ENCODE measurements at regions not wholly inside any gene's neighbourhood (a gene's known extent, or its start where the extent isn't known, plus 50 kb on each side); places are given as distances from the start of the nearest gene placed in this dataset.

- TF ChIP-seq YY1 (IDR thresholded peaks at IDR 0.05; ENCODE audit: low read depth) (no peak), TAF1 (IDR thresholded peaks at IDR 0.05; ENCODE audit: low read depth) (no peak), REST (IDR thresholded peaks at IDR 0.05; ENCODE audit: low read depth) (no peak), RAD21 (IDR thresholded peaks at IDR 0.05; ENCODE audit: low read depth) (no peak), EP300 (IDR thresholded peaks at IDR 0.05; ENCODE audit: borderline replicate concordance) (no peak), EGR1 (IDR thresholded peaks at IDR 0.05) (no peak), ZBTB7A (IDR thresholded peaks at IDR 0.05; ENCODE audit: low read depth) (no peak), NFIC (IDR thresholded peaks at IDR 0.05) (no peak), TCF12 (IDR thresholded peaks at IDR 0.05; ENCODE audit: low read depth) (no peak), USF1 (IDR thresholded peaks at IDR 0.05) (no peak), MAX (IDR thresholded peaks at IDR 0.05) (no peak), CREB1 (IDR thresholded peaks at IDR 0.05; ENCODE audit: low read depth) (no peak)
Observed at GRCh38 chr14:51547701-51548100, 104.0 kb upstream of the FRMD6 start.
